HG02571 (cell line): ENCODE measurements at regions not wholly inside any gene's neighbourhood (a gene's known extent, or its start where the extent isn't known, plus 50 kb on each side); places are given as distances from the start of the nearest gene placed in this dataset.

Experiments
- ATAC-seq: cut with Tn5 transposase; IDR thresholded peaks from one replicate; pipeline ENCODE4 v1.9.1; 2021; ENCODE audit warnings: mild to moderate bottlenecking, moderate library complexity; ENCODE audit not compliant: unreplicated experiment

DNA sequence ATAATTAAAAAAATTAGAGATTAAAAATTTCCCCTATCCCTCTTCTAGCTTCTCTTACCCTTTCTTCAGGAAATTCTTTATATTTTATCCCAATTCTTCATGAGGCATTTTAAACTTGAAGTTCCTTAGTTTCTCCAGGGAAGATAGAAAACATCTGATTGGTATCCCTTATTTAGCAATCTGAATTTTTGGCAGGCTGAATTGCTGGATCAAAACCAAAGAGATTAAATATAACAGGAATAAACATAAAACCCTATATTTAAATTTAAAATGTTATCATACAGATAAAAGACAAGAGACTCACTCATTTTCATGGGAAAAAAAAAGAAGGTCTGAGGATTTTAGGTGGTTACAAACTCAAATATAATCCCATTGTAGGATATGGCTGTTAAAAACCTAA is 204.2 kb downstream of the CHRM3 start:
- no peak for ATAC-seq

DNA sequence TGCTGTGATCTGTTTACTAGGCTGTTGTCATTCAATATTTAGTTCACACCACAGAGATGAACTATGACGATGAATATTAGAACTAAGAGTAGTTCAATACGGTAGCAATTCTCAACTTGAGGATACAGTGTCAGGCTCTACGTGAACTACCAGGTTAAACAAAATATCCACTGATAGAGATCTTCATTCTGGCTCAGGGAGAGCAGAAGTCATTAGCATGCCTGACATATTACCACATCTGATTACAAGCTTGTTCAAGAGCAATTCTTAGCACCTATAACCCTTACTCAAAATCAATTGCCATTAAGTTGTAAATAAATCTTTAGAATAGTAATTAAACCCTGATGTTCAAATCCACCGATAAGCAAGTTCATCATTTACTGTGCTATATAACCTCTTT is 207.2 kb downstream of the CHRM3 start:
- no peak for ATAC-seq

DNA sequence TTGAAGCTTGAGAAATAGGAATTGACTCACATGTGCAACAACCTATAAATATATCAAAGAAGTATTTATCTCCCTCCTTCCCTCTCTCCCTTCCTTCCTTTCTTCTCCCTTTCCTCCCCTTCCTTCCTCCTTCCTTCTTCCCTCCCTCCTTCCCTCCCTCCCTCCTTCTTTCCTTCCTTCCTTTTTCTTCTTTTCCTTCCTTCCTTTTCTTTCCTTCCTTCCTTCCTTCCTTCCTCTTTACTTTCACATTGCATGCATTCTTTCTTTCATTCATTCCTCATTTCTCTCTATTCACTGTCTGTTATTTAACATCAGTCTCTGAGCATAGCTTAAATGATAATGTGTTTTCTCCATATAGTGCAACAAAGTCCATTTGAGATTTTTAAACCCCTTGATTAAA is 214.2 kb downstream of the CHRM3 start:
- no peak for ATAC-seq

DNA sequence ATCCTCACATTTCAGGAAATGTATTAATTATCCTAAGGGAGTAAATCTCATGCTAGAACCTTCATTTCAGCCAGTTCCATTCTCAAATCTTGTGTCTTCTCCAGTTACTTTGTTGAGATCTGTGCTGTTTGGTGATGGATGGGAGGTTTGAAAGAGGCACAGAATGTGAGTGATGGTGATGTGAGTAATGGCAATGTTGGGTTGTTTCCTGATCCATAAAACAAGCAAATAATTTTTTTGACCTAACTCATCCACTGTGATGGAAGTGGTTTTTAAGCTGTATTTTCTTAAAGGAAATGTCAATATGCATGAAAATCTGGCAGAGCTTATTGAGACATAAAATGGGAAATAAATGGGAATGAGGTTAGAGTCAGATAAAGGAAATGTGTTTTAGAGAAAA is 214.7 kb downstream of the CHRM3 start:
- ATAC-seq = no peak

DNA sequence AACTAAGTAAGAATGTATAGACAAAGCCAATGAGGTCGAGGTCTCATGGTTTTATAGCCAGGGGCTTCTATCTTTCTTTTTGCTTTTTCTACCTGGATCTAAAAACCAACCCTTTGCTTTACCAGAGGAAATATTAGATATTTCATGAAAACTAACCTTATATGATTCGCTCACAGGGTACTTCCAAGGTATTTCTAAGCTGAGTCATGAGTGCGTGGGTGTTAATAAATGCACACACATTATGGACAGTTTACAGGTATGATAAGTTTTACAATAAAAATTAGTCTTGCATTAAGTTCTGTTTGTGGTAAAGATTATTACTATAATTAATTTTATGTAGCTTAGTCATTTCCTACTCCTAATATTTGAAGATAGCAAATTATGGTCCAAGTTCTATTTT is 217.2 kb downstream of the CHRM3 start:
- no peak for ATAC-seq

DNA sequence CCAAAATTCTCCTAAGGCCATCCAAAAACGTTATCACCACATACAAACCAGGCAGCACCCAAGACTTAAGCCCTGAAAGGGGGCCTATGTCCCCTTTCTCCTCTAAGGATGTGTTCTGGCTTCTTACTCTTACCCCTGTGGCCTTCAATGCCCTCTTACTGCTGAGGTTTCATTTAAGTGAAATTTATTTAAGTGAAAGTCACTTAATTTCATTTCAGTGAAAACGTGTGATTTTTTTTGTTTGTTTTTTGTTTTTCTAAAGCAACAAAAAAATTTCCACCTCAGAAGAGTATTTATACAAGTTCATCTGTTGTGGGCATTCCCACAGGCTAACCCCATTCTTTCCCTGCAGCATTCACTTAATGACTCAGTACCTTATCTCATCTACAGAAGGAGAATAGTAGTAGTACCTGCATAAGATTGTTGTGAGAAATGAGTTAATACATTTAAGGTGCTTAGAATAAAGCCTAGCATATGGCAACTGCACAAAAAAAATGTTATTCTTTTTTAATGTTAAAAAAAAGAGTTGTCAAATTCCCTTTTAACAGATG is 220.6 kb downstream of the CHRM3 start:
- no peak for ATAC-seq

DNA sequence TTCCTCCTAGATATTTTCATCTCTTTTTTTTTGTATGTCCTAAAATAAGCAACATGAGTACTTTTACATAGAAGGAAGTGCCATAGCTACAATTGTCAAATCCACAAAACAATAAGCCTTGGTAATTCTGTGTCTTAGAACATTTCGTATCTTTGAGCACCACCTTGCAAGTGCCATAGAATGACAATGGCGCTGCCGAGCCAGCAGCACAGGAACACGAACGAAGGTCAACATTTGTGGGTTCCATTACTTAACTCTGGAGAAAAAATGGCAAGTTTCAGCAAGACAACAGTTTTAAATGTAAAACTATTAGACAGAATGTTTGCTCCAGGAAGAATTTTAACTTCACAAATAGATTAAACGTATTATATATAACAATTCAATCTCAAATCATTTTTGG is 222.1 kb downstream of the CHRM3 start:
- no peak for ATAC-seq

DNA sequence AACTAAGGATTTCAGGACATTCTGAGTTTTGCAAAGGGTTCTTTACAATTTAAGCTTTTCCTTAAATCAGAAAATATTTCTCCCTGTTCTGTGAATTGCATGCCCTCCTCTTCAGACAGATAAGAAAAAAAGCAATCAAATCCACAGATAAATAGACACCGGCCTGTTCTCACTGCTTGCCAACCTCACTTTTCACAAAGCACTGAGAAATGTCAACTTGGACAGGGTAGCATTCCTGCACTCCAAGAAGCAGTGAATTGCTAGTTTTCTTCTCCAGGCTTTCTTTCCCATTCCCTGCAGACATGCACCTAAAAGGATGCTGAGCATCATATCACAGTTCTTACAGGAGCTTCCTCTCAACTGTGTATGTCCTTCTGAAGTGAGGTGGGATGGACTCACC is 226.0 kb downstream of the CHRM3 start:
- ATAC-seq = no peak

DNA sequence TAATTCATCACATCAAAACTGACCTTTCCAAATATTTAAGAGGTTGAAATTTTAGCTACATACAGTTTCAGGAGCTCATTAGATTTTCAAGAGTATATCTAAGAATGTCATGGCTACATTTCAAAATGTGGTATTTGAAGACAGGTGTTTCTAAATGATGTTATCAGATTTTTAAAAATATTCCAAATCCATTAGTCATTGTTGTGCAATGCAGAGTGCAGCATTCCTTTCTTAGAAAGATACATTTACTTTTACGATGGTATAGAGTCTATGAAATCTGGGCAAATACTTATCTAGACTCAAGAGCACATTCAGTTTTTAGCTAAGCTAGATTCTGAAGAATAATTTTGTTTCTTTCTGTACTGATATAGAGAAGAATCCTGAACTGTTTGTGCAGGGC is 230.3 kb downstream of the CHRM3 start:
- ATAC-seq = no peak

DNA sequence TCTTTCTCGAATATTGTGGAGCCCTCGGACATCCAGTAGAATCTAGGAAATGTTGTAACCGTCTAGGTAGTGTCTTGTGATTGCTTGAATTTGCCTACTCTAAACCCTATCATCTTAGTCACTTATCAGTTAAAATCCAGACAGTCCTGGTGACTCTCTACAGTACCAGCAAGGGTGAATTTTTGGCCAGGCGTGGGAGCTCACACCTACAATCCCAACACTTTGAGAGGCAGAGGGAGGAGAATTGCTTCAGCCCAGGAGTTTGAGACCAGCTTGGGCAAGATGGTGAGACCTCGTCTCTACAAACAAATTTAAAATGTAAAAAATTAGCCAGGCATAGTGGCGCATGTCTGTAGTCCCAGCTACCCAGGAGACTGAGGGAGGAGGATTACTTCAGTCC is 230.9 kb downstream of the CHRM3 start:
- no peak for ATAC-seq

DNA sequence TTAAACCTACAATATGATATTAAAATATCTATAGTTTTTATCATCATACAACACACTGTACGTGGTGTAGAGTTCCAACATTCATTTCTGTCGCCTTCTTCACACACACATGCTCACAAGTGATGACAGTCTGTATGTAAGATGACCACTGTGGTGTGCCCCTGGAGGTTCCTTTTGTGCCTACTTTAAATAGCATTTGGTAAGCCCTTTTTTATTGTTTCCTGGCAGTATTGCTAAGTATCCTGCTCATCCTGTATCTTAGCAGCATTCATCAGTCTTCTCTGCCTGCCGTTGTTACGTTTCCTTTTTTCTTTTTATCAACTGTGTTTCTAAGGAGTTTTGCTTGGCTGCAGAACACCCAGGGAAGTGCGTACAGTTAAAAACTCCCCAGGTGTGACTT is 231.4 kb downstream of the CHRM3 start:
- no peak for ATAC-seq

DNA sequence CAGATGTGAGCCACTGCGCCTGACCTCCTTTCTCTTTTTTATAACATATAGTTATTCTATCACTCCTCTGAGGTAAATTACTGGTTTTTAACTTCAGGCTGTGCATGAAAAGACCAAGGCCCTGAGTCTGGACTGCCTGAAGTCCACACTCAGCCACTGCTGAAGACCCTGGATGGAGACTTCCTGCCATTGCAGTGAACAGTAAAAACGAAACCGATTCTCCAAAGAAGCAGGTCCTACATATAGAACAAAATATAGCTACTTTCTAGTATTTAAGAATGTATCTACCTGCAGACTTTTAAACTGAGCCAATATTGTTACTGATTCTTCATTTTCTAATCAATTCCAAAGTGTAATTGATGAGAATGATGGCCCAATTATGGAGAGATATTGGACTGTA is 232.8 kb downstream of the CHRM3 start:
- no peak for ATAC-seq

DNA sequence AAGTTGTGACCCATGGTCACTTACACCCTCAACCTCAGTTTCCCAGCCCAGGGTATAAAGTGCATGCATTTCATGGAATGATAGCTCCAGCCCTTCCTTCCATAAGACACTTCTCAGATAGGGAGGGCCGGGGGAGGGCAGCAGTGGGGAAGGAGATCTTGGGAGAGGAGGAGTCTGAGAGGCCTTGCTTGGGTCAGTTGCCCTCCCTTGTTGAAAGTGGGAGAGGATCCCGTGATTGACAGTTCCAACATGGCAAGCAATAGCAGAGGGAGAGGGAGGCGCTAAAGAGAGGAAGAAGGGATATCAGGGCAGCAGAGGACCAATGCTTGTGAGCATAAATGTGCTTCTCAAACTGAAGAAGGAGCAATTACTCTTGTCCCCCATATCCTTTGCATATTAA is 244.4 kb downstream of the CHRM3 start:
- no peak for ATAC-seq

DNA sequence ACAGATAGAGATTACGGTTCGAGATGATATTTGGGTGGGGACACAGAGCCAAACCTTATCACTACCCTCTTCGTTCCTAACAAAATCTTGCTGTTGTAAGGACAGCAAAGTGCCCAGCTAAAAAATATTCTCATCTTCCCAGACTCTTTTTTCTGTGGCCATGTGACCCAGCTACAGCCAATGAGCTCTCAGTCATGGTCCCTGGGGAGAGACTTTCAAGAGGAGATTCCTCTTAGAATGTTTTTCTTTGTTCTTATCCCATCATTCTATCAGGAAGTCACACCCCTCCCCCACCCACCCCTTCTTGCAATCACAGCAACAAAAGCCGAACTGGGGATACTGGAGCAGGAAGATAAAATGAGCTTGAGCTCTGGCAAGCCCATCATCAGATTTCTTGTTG is 247.1 kb downstream of the CHRM3 start:
- ATAC-seq = no peak

DNA sequence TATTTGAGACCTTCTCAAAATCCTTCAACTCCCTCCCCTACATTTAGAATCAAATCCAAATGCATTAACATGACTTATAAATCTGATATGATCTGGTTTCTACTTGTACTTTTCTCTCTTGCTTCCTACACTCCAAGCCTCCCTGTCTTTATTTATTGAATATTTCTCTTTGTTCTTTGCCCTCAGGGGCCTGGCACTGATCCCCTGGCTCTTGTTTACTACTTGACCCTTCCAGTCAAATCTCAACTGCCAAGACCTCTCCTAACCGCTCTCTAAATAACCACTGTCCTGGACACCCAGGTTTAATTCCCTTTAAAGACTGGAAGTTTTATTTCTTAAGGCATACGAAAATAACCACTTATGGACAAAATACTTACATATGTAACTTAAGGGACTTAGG is 248.9 kb downstream of the CHRM3 start:
- ATAC-seq = no peak

DNA sequence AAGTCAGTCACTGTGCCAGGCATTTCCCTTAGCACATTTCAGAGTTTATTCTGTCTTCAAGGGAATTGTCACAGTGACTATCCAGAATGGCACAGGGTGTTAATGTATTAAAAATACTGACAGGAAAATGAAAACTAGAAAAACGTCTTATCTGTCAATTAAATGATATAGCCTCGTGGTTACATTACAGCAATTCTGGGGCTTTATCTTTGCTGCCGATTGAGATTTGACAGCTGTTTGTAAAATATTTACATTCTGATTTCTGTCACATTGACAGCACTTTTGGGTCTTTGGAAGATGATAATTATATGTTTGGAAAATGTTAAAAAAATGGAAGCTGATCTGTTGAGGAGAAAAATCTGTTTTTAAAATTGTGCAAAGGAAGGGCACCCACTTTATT is 250.0 kb downstream of the CHRM3 start:
- ATAC-seq = no peak

DNA sequence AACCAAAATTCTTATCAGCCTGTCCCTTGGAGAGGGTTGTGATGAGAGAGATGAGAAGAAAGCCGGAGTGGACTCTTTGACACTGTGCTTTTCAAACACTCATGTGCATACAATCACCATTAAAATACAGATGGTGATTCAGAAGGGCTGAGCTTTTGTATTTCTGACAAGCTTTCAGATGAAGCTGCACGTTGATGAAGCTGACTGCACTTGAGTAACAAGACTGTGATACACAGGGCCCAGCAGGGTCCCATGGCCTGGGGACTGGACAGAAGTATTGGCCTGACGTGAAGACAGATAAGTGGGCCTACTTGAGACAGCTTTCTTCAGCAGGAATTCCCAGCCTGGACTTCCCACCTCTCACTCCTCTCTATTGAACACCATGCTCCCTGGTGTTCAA is 258.2 kb downstream of the CHRM3 start:
- no peak for ATAC-seq

DNA sequence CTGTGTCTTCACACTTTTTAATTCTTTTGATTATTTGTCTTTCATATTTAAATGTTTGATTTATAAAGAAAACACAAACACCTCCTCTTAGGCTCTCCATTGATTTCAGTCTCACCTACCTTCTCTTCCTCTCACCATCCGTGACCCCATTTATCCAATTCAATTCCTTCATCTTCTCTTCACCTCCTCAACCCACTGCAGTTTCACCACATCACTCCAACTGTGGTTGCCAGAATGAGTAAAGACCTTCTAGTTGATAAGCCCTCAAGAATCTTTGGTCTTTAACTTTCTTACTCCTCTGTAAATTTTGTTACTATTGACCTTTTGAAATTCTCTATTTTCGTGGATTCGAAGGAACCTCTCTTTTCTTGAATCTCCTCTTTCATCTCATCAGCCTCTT is 260.7 kb downstream of the CHRM3 start:
- ATAC-seq = no peak

DNA sequence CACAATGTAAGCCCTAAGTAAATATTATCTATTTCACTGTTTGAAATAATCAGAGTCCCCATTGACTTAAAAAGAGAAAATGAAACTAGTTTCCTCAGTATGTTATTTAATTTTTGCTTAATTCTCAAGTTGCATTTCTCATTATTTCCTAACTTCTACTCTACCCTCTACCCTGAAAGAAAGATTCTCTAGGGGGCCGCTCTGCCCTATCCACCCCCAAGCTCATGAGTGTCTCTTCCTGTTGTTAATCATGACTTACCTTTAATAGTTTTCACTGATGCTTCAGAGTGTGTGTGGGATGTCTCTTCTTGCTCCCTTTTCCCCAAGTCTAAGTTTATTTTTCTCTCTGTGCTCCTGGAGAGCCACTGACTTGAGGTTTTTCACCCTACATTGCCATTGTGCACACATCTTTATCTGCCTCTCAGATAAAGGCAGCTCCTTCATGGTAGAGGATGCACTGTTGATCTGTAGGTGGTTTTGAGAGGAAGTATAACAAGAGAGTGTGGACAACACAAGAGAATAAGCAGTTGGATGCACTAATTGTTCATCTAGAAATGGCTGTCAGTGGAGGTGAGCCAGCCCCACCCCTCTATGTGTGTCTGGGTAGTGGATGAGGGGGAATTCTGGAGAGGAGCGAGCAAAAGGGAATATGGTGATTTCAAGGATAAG is 261.7 kb downstream of the CHRM3 start:
- ATAC-seq = no peak

DNA sequence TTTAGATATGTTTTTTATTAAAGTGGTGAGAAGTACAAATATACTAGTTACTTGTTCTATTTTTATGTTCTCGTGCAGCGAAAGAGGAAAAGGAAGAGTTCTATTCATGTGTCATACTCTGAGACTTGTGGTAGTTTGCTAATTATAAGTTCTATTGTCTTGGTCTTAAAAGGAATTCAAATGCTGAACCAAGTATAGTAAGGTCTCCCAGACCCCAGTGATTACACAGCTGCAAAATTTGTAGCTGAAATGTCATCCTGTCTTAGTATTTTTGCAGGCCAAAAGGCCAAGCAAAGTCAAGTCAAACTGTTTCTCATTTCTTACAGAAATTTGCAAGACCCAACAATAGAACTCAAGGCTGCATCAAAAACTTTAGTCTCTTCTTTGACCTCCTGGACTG is 268.7 kb downstream of the CHRM3 start:
- ATAC-seq = no peak

DNA sequence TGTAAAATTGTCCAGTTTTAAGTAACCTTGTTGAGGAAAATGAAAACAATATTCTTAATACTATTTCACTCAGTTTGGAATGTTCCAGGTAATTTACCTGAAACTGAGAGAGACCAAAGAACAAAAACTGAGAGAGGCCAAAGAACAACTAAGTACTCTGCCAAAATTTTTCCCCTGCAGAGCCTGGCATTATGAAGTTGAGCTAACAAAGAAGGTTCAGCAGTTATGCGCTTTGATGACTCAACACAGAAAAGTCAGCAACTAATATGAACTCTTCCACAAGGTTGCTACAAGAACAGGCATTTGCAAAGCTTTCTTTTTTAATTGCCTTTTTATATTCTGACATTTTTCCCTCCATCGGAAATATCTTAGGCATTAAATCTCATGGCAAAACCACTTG is 270.9 kb downstream of the CHRM3 start:
- ATAC-seq = no peak

DNA sequence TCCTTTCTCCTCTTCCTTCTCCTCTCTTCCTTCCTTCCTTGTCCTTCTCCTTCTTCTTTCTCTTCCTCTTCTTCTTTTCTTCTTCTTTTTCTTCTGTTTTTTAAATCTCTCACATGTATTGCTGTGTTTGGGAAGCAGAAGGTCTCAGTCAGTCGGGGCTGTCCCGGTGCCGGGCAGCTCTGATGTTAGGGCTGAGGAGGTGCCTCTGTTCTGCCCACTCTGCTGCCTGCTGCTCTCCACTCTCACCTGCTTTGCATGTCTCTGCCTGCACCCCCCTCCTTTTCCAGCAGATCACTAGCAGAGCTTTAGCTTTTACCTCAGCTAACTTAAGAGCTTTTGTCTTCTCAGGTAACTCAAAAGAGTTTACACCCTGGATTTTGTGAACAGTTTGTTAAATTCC is 276.6 kb downstream of the CHRM3 start:
- ATAC-seq = no peak

DNA sequence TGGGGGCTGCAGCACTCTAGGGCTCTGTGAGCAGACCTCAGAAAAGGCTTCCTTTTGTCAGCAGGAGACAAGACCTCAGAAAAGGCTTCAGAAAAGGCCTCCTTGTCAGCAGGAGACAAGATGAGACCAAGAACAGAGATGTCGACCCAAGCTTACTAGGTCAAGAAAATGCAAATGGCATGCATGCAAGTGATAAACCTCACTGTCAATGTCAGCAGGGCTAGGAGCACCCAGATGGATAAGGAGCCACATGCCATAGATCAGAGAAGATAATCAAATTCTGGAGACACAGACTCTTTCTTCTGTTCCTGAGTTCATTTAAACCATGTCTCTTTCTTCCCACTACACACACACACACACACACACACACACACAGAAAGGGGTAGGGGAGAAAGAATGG is 285.9 kb downstream of the CHRM3 start:
- no peak for ATAC-seq
